Retina (tissue), 1 donor: ENCODE measurements at regions not wholly inside any gene's neighbourhood (a gene's known extent, or its start where the extent isn't known, plus 50 kb on each side); places are given as distances from the start of the nearest gene placed in this dataset.
"Not testable (repeated sequence)": the region's sequence is repeated elsewhere in the genome, so short reads cannot be mapped to it uniquely, and the experiment has no call there.

Experiments
- DNase-seq: peaks from one replicate; pipeline ENCODE4 v3.0.0-alpha.2; 2016

GRCh38 chr1:101428562-101428961 lies 191.7 kb downstream of the S1PR1 start:
- DNase-seq = no peak

- DNase-seq = no peak
Measured at GRCh38 chr1:101431956-101432510, 195.2 kb downstream of the S1PR1 start.

GRCh38 chr1:101435831-101436511 lies 199.2 kb downstream of the S1PR1 start:
- no peak for DNase-seq

- DNase-seq = no peak
Measured at GRCh38 chr1:101437800-101438199, 201.0 kb downstream of the S1PR1 start.

GRCh38 chr1:101438359-101438758 lies 201.5 kb downstream of the S1PR1 start:
- DNase-seq = no peak

- no peak for DNase-seq
Measured at GRCh38 chr1:101440485-101440884, 203.7 kb downstream of the S1PR1 start.

GRCh38 chr1:101444381-101444780 lies 207.6 kb downstream of the S1PR1 start:
- no peak for DNase-seq

GRCh38 chr1:101444873-101445618 lies 208.2 kb downstream of the S1PR1 start:
- no peak for DNase-seq

GRCh38 chr1:101448018-101448417 lies 211.2 kb downstream of the S1PR1 start:
- no peak for DNase-seq

- DNase-seq = not testable (repeated sequence)
Measured at GRCh38 chr1:101450691-101451090, 213.9 kb downstream of the S1PR1 start.

- DNase-seq = no peak
Measured at GRCh38 chr1:101451888-101452287, 215.1 kb downstream of the S1PR1 start.

- DNase-seq = no peak
Measured at GRCh38 chr1:101452825-101453224, 216.0 kb downstream of the S1PR1 start.

GRCh38 chr1:101453844-101454243 lies 217.0 kb downstream of the S1PR1 start:
- no peak for DNase-seq

- DNase-seq = no peak
Measured at GRCh38 chr1:101455166-101455565, 218.3 kb downstream of the S1PR1 start.

- no peak for DNase-seq
Measured at GRCh38 chr1:101460739-101461138, 223.9 kb downstream of the S1PR1 start.

- no peak for DNase-seq
Measured at GRCh38 chr1:101463195-101463594, 226.4 kb downstream of the S1PR1 start.

- DNase-seq = no peak
Measured at GRCh38 chr1:101465941-101466340, 229.1 kb downstream of the S1PR1 start.

- DNase-seq = no peak
Measured at GRCh38 chr1:101474039-101474665, 237.3 kb downstream of the S1PR1 start.

- DNase-seq = no peak
Measured at GRCh38 chr1:101476541-101476940, 239.7 kb downstream of the S1PR1 start.

- DNase-seq = no peak
Measured at GRCh38 chr1:101479945-101480344, 243.1 kb downstream of the S1PR1 start.

- no peak for DNase-seq
Measured at GRCh38 chr1:101482306-101482705, 245.5 kb downstream of the S1PR1 start.

GRCh38 chr1:101483982-101484688 lies 247.3 kb downstream of the S1PR1 start:
- no peak for DNase-seq
